CD4-positive, alpha-beta T cell treated with Interleukin-4 for 4 hours (primary cell): ENCODE measurements at regions not wholly inside any gene's neighbourhood (a gene's known extent, or its start where the extent isn't known, plus 50 kb on each side); places are given as distances from the start of the nearest gene placed in this dataset.
"Not testable (repeated sequence)": the region's sequence is repeated elsewhere in the genome, so short reads cannot be mapped to it uniquely, and the experiment has no call there.

Source experiments
- DNase-seq: peaks from one replicate; pipeline ENCODE4 v3.0.0-alpha.2; 2020

GRCh38 chr2:216949700-216950413 is 90.0 kb upstream of the TNP1 start:
- no peak for DNase-seq

GRCh38 chr2:216947055-216947454 is 87.2 kb upstream of the TNP1 start:
- DNase-seq = no peak

- no peak for DNase-seq
Measured at GRCh38 chr2:216944733-216945132, 84.9 kb upstream of the TNP1 start.

- DNase-seq = no peak
Measured at GRCh38 chr2:216943109-216943508, 83.2 kb upstream of the TNP1 start.

GRCh38 chr2:216942465-216942864 is 82.6 kb upstream of the TNP1 start:
- DNase-seq = no peak

- DNase-seq = no peak
Measured at GRCh38 chr2:216942016-216942415, 82.2 kb upstream of the TNP1 start.

- no peak for DNase-seq
Measured at GRCh38 chr2:216936954-216937357, 77.1 kb upstream of the TNP1 start.

- no peak for DNase-seq
Measured at GRCh38 chr2:216934623-216935022, 74.8 kb upstream of the TNP1 start.

GRCh38 chr2:216934151-216934550 is 74.3 kb upstream of the TNP1 start:
- no peak for DNase-seq

- no peak for DNase-seq
Measured at GRCh38 chr2:216932863-216933548, 73.1 kb upstream of the TNP1 start.

GRCh38 chr2:216932113-216932862 is 72.4 kb upstream of the TNP1 start:
- DNase-seq = no peak

GRCh38 chr2:216930716-216931115 is 70.9 kb upstream of the TNP1 start:
- DNase-seq = no peak

GRCh38 chr2:216929338-216929737 is 69.5 kb upstream of the TNP1 start:
- DNase-seq = not testable (repeated sequence)

- DNase-seq = no peak
Measured at GRCh38 chr2:216927163-216927562, 67.3 kb upstream of the TNP1 start.

- DNase-seq = no peak
Measured at GRCh38 chr2:216925636-216926366, 65.9 kb upstream of the TNP1 start.

GRCh38 chr2:216925006-216925405 is 65.1 kb upstream of the TNP1 start:
- no peak for DNase-seq

GRCh38 chr2:216923706-216924105 is 63.8 kb upstream of the TNP1 start:
- DNase-seq = no peak

GRCh38 chr2:216922175-216922780 is 62.4 kb upstream of the TNP1 start:
- no peak for DNase-seq

- no peak for DNase-seq
Measured at GRCh38 chr2:216920937-216921456, 61.1 kb upstream of the TNP1 start.

- DNase-seq = no peak
Measured at GRCh38 chr2:216920143-216920876, 60.4 kb upstream of the TNP1 start.

- no peak for DNase-seq
Measured at GRCh38 chr2:216918088-216918680, 58.3 kb upstream of the TNP1 start.
